ENCODE measurements at regions not wholly inside any gene's neighbourhood (a gene's known extent, or its start where the extent isn't known, plus 50 kb on each side); places are given as distances from the start of the nearest gene placed in this dataset.
A peak's percentile ranks its signal among the peaks of the same experiment; 100 is the strongest.

DNA sequence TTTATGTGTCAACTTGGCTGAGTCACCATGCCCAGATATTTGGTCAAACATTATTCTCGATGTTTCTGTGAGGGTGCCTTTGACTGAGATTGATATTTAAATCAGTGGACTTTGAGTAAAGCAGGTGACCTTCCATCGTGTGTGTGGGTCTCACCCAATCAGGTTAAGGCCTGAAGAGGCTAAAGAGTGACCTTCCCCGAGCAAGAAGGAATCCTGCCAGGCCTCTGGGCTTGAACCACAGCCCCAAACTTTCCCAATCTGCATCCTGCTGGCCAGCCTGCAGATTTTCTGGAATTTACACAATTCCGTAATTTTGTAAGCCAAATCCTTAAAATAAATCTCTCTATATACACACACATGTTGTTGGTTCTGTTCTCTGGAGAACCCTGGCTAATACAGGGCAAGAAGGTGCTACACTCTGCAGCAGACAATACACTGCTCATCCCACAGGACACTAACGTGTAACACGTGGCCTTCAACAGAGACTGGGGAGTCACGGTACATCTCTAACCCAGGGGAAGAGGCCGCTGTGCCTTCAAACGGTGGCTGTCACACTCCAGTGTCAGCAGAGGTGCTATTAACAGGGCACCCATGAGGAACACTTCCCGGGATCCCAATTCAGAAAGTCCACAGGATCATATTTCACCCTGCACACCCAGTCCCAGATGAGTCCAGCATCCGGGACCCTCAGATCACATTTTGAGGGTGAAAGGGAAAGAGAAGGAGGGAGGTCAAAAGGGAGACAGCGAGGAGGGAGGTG is 113.1 kb upstream of the ID2 start:
- DNase-seq: no peak

DNA sequence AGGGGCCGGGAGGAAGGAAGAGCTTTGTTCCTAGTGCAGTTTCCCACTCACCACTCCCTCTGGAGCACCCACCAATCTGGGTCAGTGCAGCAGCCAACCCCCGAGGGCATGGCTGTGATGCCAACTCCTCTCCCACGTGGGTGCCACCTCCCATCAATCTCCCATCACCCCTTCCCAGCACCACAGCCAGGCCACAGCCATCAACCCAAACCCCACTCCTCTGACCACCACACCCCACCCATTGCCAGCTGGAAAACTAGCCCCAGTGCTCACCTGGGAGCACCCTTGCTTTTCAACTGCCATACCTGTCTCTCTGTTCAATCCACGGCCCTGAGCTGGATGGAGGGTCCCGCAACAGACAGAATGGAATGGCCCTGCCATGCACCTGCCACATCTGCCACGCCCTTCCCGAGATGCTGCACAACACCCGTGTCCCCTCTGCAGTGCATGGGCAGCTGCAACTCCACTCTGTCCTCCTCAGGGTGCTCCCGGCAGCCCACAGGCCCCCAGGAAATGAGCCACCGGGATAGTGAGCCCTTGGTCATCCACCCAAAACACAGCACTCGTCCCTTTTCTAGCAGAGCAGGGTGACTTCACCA is 112.4 kb upstream of the ID2 start:
- DNase-seq: no peak

DNA sequence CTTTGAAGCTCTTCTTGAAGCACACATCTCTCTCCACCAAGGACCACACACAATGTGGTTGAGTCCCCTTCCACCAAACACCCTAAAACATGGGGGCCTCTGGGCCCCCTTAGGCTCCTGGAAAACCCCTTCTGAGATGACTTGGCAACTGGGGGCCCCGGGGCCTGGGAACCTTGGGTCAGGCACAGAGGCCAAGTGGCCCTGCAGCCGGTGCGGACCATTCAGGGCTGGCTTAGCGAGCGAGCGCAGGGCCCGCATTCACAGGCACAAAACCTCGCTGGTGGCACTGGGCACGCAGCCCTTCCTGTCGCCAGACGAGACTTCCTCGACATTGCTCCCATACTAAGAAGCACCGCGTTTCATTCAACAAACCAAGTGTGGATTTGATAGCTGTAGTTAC is 111.2 kb upstream of the ID2 start:
- DNase-seq: no peak

DNA sequence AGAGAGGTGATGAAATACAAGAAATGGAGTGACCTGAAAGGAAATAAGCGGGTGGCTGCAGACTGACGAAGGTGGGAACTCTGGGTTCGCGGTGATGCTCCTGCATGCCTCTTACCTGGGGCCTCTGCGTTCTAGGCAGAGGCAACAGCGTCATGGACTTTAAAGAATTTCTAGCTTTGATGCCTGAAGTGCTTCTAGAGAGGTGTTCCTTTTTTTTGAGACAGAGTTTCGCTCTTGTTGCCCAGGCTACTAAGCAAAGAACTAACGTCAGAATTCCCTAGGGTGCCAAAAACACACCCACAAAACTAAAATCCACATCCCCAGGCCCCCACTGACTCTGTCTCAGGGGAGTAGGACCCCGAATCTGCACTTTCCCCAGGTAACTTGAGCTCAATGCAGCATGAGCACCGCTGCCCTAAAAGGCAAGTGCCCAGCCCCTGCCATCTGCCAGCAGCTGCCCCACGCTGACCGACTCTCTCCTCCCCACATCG is 110.5 kb upstream of the ID2 start:
- no peak for DNase-seq

DNA sequence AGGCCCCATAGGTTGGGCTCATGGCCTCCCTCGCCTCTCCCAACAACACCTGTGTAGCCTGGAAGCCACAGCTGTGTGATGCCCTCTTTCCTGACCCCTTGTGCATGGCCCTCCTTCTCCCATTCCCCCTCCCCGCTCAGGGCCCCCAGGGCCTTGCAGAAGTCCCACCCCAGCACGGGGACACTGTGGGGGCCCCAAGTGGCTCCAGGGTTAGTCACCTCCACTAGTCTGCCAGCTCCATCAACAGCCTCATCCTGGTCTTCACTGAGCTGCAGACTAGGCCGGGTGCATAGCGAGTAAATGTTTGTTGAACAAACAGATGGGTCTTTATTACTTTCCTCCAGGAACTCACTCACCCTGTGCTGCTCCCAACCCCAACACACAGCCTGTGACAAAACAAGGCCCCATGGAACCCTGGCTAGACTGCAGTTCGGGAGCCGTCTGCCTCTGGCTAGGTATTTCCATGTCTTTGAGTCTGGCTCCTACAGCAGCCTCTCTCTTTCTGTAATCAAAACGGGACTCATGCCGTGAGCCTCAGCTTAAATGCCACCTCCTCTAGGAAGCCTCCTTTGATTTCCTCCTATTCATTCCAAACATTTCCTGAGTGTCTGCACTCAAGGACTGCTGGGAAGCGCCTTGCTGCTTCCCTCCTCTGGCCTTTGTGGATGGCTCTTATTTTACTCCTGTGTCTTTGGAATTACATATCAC is 109.9 kb upstream of the ID2 start:
- no peak for DNase-seq

DNA sequence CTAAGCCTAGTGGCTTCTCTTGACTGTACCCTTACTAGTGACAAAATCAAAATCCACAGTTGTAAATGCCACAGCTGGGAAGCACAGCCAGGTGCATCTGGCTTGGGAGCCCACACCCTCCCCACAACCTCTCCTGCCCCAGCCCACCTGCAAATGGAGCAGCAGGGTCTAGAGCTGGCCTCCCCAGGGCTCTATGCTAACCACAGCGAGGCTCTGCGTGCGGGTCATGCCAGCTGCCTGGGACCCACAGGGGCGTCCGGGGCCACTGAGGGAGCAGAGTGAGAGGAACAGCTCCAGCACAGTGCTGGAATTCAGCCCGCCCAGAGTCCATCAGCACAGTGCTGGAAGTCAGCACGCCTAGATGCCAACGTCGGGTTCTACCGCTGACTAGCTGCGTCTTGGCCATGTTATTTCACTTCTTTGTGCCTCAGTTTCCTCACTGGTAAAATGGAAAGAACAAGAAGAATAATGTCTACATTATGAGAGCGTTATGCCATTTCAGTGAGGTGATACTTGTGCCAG is 109.1 kb upstream of the ID2 start:
- DNase-seq: no peak

DNA sequence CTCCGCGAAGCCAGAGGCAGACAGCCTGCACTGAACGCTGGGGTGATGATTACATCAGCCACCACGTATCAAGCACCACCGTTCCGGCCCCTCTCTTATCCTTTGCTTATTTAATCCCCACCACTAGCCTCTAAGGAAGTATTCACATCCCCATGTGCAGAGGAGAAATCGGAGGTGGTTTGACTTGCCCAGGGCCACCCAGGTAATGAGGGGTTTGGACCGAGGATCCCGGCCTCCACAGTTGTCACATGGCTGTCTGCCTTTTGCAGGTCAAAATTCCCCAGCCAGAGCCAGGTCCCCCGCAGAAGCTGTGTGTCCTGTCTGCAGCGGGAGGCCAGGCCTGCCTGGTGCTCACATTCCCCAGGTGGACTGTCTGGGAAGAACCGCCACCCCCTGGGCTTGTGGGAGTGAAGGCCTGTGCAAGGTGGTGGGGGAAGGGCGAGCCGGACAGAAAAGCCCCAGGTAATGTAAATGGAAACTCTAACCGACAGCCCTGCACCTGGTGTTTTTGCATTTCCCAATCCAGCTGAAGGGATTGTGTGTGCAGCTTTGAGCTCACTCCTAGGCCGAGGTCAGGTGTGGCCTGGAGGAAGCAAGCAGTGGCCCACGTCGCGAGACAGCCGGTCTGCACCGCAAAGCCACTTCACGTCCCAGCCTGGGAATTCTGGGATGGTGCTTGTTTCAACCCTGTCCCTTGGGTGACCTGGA is 108.5 kb upstream of the ID2 start:
- DNase-seq: no peak

DNA sequence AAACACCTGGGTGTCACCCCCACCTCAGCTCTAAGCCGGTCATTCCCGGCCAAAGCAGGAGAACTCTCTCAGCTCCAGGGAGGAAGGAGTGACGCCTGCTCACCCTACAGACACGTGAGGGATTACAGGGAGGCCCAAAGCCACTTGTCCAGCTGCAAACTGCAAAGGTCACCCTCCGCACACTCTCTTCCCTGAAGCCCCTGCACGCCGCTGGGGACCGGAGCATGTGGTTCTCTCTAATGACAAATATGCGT is 108.0 kb upstream of the ID2 start:
- DNase-seq: no peak

DNA sequence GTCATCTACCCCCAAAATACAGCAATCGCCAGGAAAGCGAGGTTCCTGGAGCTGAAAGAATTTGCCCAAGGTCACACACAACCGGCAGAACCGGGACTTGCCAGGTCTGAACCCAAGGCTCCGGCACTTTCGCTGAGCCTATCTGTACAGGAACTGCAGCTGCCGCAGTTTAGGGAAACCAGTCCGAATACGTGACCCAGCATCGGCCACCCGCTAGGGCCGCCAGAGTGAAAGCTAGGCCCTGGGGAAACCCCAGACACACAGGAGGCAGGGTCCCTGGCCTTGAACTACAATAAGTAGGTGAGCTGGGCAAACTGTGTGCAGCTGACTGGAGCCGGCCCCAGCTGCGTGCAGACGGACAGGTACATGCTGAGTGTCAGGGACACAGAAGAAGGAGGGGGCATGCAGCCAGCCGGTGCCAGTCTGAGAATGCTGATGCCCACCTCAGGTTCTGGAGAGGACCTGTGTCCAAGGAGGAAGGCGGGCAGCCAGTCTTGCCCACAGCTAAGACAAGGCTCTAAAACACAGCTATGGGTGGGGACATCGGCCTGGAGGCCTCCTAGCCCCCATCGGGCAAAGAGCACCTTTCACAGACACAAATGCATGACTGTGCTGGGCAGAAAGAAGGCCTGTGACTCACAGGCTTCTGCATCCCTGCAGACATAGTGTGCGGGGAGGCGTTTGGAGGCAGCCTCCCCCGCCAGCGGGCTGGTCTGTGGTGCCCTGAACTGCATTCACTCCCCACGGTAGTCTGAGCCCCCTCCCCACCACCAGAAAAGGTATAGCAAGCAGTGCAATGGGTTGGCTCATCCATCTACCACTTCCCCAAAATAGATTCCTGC is 107.4 kb upstream of the ID2 start:
- no peak for DNase-seq

DNA sequence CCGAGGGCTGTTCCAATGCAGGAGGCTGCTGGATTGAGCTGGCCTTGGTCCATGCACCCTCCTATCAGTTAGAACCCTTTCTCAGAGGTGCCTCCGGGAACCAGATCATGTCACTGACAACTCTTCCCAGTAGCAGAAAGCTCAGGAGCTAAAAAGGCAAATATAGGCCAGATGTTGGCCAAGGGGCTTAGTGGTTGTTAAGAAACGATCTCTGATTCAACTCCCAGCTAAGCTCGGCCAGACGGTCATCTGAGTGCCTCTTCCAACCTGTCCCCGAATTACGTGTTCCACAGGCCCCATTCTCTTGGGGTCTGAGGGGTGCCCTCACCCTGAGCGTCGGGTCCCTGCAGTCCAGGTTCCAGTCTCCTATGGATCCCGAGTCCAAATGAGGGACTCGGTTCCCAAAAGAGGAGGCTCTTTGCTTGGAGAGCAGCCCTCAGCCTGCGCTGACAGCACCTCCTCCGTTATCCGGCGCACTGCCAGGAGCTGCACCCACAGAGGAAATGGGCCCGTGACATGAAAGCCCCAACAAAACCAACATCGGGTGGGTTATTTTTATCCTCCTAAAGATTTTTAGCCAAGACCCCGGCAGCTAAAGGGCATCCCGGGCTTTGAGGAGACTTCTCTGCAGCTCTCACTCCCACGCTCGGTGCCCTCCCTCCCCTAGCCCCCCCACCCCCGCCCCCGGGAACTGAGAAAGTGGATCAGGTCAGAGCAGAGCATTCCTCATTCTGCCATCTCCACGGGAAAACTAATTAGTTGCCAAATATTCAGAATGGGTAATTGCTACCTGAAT is 106.6 kb upstream of the ID2 start:
- DNase-seq: no peak

DNA sequence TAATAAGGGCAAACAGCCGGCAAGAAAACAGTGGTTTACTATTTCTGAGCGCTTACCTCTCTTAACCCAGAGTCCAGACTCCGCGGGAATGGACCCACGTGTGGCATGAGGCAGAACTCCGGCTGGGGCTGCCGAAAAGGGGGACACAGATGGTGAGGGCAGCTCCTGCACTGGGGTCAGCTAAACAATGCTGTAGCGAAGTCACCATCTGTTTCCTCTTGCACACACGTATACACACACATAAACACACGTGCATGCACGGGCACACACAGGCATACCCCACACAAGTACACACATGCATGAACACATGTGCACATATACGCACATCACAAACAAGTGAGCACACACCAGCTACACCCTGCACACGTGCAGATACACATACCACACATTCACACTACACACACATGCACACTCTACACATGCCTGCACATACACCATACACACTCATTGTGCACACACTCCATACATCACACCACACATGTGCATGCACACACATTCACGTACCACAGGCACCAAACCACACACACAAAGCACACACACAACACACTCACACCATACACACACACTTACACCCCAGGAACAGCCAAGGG is 105.9 kb upstream of the ID2 start:
- DNase-seq: no peak

DNA sequence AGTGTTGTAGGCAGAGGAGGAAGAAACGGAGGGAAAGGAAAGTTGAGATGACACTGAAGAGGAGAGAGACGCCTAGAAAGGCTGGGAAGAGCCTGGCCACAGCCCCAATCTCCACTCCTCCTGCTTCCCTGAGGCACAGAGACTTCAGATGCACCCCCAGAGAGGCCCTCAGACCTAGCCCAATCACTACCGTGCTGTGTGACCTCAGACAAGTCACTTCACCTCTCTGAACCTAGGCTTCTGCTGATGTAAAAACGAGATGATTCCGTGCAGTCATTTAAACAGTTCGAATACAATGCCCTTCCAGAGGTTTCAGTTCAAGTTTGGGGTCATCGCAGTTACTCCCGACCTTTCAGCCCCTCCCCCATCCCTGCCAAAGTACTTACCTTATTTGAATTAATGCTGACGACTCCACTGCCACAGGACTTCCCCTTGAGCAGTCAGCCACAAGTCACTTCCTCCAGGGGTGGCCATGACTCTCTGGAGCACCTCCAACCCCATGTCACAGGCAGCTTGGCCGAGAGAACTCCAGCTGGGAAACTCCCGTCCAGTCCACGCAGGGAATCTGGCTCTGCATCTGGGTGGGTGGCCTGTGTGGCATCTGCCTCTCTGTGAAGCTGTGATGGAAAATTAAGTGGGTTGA is 105.2 kb upstream of the ID2 start:
- DNase-seq: no peak

DNA sequence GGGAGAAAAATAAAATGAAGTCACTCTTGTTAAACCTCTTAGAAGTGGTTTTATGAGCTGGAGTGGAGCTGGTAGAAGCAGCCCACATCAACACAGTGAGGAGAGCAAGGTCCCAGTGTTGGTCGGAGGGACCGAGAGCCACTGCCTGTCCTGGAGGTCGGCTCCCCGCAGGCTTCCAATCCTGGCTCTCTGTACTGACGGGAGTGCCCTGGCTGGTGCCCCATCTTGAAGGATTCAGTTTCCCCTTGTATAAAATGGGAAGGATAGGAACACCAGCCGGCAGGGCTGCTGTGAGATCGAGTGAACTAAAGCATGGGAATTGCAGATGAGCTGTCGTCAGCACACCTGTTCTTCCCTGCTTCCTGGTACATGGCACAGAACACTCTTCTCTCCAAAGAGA is 104.3 kb upstream of the ID2 start:
- DNase-seq: no peak

DNA sequence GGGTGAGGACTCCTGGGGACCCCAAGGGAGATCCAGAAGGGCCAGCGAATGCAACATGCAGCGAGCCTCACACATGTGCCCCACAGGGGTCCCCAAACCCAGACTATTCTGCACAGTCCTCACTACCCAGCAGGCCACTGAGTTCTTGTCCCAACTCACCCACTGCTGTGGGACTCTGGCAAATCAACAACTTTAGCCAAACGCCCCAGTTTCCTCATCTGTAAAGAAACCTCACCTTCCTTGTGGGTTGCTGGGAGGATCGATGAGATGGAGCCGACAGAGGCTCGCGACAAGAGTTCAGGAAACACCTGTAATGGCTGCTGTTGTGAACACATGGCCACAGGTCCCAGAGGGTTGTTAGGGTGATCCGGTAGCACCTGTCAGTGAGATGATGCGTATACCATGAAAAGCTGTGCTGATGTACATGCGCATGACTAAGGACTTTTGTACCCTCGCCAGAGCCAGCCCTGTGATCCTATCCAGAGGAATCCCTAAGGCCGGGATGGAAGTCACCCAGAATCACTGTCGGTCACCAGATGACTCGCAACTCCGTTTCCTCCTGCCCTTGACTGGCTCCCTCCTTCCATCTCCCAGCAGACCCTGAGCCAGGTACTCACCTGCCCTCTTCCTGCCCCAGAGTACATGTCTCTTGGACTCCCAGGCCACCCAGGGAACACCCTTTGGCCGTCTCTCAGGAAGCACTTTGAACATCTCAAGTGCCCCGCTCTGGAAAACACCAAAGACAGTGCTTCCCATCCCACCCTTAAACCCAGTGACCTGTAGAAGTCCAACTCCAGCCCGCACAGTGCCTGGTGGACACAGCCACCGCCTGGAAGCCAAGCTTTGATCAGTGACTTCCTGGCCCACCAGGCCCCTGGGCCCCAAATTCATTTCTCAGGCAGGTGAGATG is 103.3 kb upstream of the ID2 start:
- no peak for DNase-seq

DNA sequence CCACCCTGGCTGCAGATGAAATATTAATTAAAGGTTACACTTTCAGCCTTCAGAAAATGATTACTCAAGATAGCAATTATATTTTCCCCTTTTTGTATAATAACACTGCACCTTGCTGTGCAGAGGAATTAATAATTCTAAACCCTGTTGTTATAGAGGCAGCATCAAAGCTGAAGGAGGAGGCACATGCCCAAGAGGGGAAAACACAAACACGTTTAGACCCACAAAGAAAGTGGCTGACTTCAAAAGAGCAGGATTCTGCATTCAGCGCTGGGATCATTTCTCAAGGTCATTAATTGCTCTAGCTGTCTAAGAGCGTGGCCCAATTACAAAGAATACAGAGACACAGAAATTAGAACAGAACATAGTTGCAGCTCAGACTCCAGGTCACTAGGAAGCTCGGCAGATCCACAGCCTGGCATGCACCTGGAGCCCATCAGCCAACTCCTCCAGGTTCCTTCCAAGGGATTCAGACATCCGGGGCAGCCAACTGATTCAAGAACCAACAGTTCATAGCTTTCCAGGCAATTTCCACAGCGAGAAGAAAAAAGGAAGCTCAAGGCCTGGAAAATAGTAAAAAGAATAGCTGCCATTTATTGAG is 102.3 kb upstream of the ID2 start:
- no peak for DNase-seq

DNA sequence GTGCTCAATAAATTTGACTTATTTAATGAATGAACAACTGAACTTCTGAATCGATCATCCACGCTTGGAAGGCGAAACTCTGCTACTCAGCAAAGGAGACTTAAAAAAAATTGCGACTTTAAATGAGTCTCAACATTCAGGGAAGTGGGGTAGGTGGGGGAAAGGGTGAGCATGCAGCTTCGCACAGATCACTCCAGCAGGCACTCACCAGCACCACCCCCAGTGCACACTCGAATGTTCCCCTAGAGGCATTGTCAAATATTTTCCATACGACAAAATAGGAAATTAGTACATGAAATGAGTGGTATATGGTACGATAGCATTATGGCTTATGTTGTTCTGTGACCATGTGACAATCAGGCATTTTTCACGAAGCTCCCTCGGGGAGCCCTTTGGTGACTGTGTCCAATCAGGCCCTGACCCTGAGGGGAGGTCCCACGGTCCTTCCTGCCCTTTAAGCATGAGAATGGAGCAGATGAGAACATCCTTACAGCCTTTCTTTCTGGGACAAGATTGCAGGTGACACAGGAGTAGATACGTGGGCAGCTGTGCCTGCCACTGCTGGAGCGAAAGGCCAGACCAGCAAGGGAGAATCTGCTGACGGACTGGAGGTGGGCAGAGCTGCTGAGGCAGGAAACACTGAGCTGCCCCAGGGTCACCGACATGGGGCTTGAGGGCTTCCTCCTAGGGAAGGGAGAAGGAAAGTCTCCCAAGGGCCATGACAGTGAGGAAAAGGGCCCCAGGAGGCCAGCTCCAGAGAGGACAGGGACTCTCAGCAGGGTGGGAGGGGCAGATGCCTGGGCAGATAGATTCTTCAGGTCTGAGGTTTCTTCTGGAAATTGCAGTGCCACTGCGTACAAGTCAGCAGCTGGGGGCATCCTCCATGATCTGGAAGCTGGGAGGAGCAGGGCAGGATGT is 101.3 kb upstream of the ID2 start:
- DNase-seq: peak; percentile 13

DNA sequence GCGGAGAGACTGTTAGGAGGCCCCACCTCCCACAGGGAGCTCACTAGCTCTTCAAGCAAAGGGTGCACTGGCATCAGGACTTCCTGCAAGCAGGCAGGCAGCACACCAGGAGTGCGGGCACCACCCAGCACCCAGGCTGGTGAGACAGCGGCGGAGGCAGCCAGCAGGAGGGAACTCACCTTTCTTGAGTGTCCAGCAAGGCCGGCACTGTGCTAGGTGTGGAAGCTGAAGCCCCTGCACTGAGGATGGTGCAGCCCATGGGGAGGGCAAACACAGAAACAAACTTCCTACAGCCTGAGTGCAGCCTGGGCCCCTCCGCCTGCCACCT is 100.7 kb upstream of the ID2 start:
- no peak for DNase-seq

DNA sequence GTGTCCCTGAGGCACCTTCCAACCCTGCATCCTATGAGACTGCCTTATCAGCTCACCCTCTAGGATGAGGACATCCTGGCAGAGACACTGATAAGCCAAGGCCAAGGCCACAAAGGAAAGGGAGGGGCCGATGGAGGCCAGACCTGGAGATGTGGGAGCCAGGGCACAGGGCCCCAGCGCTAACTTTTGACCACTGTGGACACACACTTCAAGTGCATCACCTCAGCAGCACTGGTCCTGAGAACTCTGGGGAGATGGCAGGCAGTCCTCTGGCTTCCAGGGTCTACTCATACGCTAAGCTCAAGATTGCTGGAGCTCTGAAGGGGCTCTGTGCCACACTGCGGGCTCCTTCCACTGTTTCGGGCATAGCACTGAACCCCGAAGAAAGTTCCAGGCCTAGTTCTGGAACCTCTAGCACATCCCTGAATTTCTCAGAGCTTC is 100.2 kb upstream of the ID2 start:
- DNase-seq: no peak

Data from fibroblast of skin of scalp (primary cell).